ENCODE measurements at regions not wholly inside any gene's neighbourhood (a gene's known extent, or its start where the extent isn't known, plus 50 kb on each side); places are given as distances from the start of the nearest gene placed in this dataset.

- H3K4me3 ChIP-seq (ENCODE audit: low read depth, low read length): no peak overlapping the region
- DNase-seq (ENCODE audit: low read depth): no peak
- no peak for TF ChIP-seq CTCF (IDR thresholded peaks at IDR 0.05; ENCODE audit: insufficient read depth, low read length, poor library complexity, severe bottlenecking)
- H3K27me3 ChIP-seq (ENCODE audit: control insufficient read depth, insufficient read depth, low read length): no peaks in the 10 kb centered on the region
- H3K36me3 ChIP-seq (ENCODE audit: control insufficient read depth, insufficient read depth, low read length): no peaks in the 10 kb centered on the region
These were observed 390.4 kb upstream of the PRR16 start for GRCh38 chr5:120073722-120074121.

DNA sequence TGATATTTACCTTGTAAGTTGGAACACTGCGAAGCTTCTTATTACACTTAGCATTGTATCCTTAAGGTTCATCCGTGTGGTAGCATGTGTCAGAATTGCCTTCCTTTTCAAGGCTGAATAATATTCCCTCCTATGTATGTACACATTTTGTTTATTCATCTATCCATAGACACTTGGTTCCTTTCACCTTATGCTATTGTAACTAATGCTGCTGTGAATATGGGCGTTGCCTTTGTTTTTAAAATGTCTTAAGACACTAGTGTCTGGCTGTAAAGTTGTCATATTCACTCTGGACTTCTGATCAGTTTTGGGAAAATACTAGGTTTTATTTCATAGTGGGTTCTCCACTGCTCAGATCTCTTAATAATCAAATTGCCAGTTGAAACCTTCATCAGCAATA, 383.3 kb upstream of the PRR16 start:
- no peaks in the 10 kb centered on the region for H3K27me3 ChIP-seq (ENCODE audit: control insufficient read depth, insufficient read depth, low read length)
- no peak overlapping the region for H3K4me3 ChIP-seq (ENCODE audit: low read depth, low read length)
- no peak for DNase-seq (ENCODE audit: low read depth)
- no peak for TF ChIP-seq CTCF (IDR thresholded peaks at IDR 0.05; ENCODE audit: insufficient read depth, low read length, poor library complexity, severe bottlenecking)
- H3K36me3 ChIP-seq (ENCODE audit: control insufficient read depth, insufficient read depth, low read length): no peaks in the 10 kb centered on the region

DNA sequence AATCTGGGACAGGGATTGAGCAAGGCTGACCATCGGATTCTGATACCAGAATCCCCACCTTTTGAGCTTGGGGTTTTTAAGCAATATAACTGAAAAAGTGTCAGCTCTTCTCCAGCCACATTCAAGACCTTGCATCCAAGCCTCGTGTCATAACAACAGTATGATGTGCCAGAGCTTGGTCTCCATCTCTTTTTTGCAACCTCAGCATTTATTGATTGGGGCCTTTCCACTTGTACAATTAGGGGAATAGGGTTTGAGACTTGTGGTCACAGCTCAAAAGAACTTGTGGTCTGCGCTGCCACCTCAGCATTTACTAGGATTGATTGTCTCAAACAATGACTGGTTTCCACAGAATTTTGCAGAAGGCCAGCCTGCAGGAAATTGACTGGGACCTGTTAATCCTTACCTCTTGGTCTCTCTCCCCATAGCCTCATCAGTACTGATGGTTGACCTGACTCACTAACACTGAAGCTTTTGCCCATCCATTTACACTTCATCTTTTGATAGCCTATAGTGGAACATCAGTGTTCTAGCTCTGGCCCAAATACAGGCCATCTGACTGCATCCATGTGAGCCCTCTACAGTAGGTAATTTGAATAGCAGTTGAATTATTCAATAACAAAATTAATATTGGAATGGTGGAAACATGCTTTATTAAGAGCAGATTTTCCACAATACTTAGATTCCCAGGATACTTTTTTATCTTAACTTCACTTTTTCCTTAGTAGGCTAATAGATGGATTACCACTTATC, 381.6 kb upstream of the PRR16 start:
- Histone ChIP-seq H3K27me3 (ENCODE audit: control insufficient read depth, insufficient read depth, low read length) (no peaks in the 10 kb centered on the region), H3K36me3 (ENCODE audit: control insufficient read depth, insufficient read depth, low read length) (no peaks in the 10 kb centered on the region), H3K4me3 (ENCODE audit: low read depth, low read length) (no peak overlapping the region)
- DNase-seq (ENCODE audit: low read depth): no peak
- TF ChIP-seq CTCF (IDR thresholded peaks at IDR 0.05; ENCODE audit: insufficient read depth, low read length, poor library complexity, severe bottlenecking): no peak

- Histone ChIP-seq H3K36me3 (ENCODE audit: control insufficient read depth, insufficient read depth, low read length) (no peaks in the 10 kb centered on the region), H3K4me3 (ENCODE audit: low read depth, low read length) (no peak overlapping the region), H3K27me3 (ENCODE audit: control insufficient read depth, insufficient read depth, low read length) (no peaks in the 10 kb centered on the region)
- no peak for TF ChIP-seq CTCF (IDR thresholded peaks at IDR 0.05; ENCODE audit: insufficient read depth, low read length, poor library complexity, severe bottlenecking)
- no peak for DNase-seq (ENCODE audit: low read depth)
These were observed 380.1 kb upstream of the PRR16 start for GRCh38 chr5:120083851-120084542.

DNA sequence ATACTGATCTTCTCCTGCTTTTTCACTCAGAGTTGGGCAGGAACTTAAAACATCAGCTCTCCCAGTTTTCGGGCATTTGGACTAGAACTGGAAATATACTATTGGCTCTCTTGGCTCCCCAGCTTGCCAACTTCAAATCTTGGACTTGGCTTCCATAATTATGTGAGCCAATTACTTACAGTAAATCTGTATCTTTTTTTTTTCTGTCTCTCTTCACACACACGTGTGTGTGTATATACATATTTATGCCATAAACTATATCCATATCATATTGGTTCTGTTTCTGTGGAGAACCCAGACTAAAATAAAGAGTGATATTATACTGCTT, 379.6 kb upstream of the PRR16 start:
- Histone ChIP-seq H3K27me3 (ENCODE audit: control insufficient read depth, insufficient read depth, low read length) (no peaks in the 10 kb centered on the region), H3K4me3 (ENCODE audit: low read depth, low read length) (no peak overlapping the region), H3K36me3 (ENCODE audit: control insufficient read depth, insufficient read depth, low read length) (no peaks in the 10 kb centered on the region)
- DNase-seq (ENCODE audit: low read depth): no peak
- TF ChIP-seq CTCF (IDR thresholded peaks at IDR 0.05; ENCODE audit: insufficient read depth, low read length, poor library complexity, severe bottlenecking): no peak

- Histone ChIP-seq H3K4me3 (ENCODE audit: low read depth, low read length) (no peak overlapping the region), H3K27me3 (ENCODE audit: control insufficient read depth, insufficient read depth, low read length) (no peaks in the 10 kb centered on the region), H3K36me3 (ENCODE audit: control insufficient read depth, insufficient read depth, low read length) (no peaks in the 10 kb centered on the region)
- no peak for TF ChIP-seq CTCF (IDR thresholded peaks at IDR 0.05; ENCODE audit: insufficient read depth, low read length, poor library complexity, severe bottlenecking)
- DNase-seq (ENCODE audit: low read depth): no peak
These were observed 378.0 kb upstream of the PRR16 start for GRCh38 chr5:120086081-120086480.

Measured in kidney epithelial cell (primary cell).